NCI-H226 (cell line): ENCODE measurements at regions not wholly inside any gene's neighbourhood (a gene's known extent, or its start where the extent isn't known, plus 50 kb on each side); places are given as distances from the start of the nearest gene placed in this dataset.

Experiments
- DNase-seq: peaks from one replicate; pipeline ENCODE4 v3.0.0-alpha.2; 2015

GRCh38 chr16:66240631-66241395 is 125.7 kb upstream of the CDH5 start:
- DNase-seq = no peak

- DNase-seq = no peak
These were observed 126.4 kb upstream of the CDH5 start for GRCh38 chr16:66240088-66240487.

- no peak for DNase-seq
These were observed 127.8 kb upstream of the CDH5 start for GRCh38 chr16:66238696-66239095.

GRCh38 chr16:66236301-66236700 is 130.2 kb upstream of the CDH5 start:
- DNase-seq = no peak

GRCh38 chr16:66231452-66232160 is 134.9 kb upstream of the CDH5 start:
- DNase-seq = no peak

- DNase-seq = no peak
These were observed 136.8 kb upstream of the CDH5 start for GRCh38 chr16:66229651-66230050.

- no peak for DNase-seq
These were observed 137.7 kb upstream of the CDH5 start for GRCh38 chr16:66228792-66229191.

- DNase-seq = no peak
These were observed 138.5 kb upstream of the CDH5 start for GRCh38 chr16:66227766-66228530.

- no peak for DNase-seq
These were observed 139.7 kb upstream of the CDH5 start for GRCh38 chr16:66226762-66227161.

GRCh38 chr16:66225696-66226095 is 140.8 kb upstream of the CDH5 start:
- no peak for DNase-seq

- no peak for DNase-seq
These were observed 141.9 kb upstream of the CDH5 start for GRCh38 chr16:66224626-66225025.

GRCh38 chr16:66224186-66224585 is 142.3 kb upstream of the CDH5 start:
- DNase-seq = no peak

- DNase-seq = no peak
These were observed 143.2 kb upstream of the CDH5 start for GRCh38 chr16:66223176-66223780.

- no peak for DNase-seq
These were observed 143.7 kb upstream of the CDH5 start for GRCh38 chr16:66222756-66223155.

GRCh38 chr16:66220702-66221101 is 145.8 kb upstream of the CDH5 start:
- DNase-seq = no peak

GRCh38 chr16:66219491-66219890 is 147.0 kb upstream of the CDH5 start:
- DNase-seq = no peak

- DNase-seq = no peak
These were observed 154.1 kb upstream of the CDH5 start for GRCh38 chr16:66212428-66212827.

- DNase-seq = no peak
These were observed 154.8 kb upstream of the CDH5 start for GRCh38 chr16:66211651-66212050.

GRCh38 chr16:66207883-66208265 is 158.6 kb upstream of the CDH5 start:
- no peak for DNase-seq

- no peak for DNase-seq
These were observed 159.2 kb upstream of the CDH5 start for GRCh38 chr16:66207139-66207882.

GRCh38 chr16:66206363-66206762 is 160.1 kb upstream of the CDH5 start:
- DNase-seq = peak; percentile 10
